GM19238 (cell line): ENCODE measurements at regions not wholly inside any gene's neighbourhood (a gene's known extent, or its start where the extent isn't known, plus 50 kb on each side); places are given as distances from the start of the nearest gene placed in this dataset.
"Not testable (repeated sequence)": the region's sequence is repeated elsewhere in the genome, so short reads cannot be mapped to it uniquely, and the experiment has no call there.

Source experiments
- DNase-seq: peaks from one replicate; pipeline ENCODE4 v3.0.0; 2011; ENCODE audit warnings: low spot score; ENCODE audit not compliant: insufficient read length

DNA sequence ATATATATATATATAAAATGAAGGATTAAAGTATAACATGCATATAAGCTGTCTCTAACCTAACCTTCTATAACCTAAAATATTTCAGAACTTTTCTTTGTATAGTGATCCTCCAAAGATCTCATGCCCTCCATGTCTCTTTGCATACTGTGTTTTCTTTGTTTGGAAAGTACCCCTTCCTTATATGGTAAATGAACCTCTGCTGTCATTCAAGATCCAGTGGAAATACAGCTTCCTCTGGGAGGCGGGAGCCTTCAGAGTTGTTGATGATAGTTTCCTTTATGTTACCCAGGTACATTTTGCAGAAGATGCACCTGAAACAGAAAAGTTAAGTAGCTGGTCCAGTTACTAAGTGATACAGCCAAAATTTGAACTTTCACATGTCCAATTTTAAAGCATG, 233.3 kb upstream of the FOXP2 start:
- DNase-seq: no peak

DNA sequence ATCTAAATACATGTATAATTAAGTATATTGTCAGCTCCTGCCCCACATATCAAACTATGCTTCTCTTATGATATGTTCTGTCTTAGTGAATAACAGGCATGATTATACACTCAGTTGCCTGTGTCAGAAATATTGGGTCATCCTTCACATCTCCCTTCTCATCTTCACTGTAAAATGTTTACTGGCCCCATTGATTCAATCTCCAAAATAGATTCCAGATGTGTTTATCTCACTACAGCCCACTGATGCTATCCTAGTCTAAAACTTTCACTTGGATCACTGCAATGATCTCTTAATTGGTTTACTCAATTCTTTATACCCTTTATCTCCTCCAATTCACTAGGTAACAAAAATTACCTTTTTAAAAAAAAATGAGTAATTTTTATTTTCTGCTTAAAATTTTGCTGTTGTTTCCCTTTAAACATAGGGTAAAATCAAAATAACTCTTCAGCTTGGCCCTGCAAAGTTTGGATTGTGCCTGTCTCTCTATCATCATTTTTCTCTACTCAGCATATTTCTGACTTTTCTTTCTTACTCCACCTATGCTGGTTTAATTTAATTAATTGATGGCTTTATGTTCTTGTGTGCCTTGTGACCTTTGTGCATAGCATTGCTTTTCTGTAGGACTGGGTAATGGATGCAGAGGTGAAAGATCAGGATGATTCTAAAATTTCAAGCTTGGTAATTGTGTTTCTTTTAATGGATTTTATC, 233.9 kb upstream of the FOXP2 start:
- no peak for DNase-seq

DNA sequence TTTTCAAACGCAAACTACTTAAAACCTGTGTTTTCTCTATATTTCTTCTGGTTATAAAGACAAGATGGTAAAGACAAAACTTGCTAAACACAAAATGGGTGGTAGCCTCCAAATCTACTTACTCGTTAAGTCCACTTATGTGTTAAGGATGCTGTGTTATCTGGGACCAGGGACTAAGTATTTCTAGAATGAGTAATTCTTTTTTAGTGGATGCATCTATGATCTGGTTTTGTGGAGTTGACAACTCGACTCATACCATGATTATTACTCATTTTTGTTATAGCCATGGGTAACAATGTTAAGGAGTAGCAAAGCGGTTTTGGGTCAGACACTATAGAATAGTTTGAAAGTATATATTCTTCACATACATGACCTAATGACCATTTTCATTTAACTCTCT, 239.5 kb upstream of the FOXP2 start:
- no peak for DNase-seq

DNA sequence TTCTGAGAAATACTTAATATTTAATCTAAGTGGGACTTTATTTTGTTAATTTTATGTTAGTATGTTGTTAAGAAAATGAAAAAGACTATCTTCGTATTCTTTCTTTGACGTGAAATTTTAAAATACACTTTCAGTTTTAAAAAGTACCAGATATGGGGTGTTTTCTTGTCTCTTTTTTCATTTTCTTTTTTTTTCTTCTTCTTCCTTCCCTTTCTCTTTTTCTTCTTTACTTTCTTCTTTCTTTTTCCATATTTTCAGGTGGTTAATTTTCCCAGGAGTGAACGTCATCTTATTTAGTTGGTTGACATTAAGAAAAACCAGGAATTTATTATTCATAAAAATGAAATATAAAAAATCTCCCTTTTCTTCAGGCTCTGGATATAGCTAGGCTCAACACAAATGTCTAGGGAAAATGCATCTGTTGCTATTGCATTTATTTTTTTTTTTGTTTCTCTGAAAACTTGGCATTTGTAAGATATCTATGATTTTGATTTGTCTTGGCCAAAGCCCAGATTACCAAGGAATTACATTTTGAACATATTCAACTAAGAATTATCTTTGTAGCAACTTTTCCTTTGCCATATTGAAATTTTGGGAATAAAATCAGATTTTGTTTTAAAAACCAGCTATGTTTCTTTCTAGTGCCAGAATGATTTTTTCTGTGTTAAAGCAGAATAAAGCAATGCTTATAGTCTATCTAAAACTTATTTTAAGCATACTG, 241.3 kb upstream of the FOXP2 start:
- no peak for DNase-seq

DNA sequence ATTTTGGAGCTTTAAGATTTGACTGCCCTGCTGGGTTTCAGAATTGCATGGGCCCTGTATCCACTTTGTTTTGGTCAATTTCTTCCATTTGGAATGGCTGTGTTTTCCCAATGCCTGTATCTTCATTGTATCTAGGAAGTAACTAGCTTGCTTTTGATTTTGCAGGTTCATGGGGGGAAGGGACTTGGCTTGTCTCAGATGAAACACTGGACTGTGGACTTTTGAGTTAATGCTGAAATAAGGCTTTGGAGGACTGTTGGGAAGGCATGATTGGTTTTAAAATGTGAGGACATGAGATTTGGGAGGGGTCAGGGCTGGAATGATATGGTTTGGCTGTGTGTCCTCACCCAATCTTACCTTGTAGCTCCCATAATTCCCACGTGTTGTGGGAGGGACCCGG, 245.2 kb upstream of the FOXP2 start:
- not testable (repeated sequence) for DNase-seq

DNA sequence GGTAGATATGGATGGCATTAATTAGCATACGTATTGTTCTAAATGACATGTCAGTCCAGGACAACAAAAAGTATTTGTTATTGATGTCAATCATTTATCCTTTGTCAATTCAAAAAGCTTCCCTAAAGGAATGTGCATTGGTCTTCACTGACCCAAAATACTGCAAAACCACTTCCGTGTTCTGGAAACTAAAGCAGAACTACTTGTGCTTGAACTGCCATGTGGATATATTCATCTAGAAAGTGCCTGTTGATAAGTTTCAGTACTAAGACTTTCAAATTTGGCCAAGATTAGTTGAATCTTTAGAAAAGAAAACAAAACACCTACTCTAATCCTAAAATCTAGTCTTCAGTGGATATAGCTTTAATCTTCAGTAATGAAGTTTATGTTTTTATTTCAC, 242.1 kb upstream of the PPP1R3A start:
- DNase-seq: no peak

DNA sequence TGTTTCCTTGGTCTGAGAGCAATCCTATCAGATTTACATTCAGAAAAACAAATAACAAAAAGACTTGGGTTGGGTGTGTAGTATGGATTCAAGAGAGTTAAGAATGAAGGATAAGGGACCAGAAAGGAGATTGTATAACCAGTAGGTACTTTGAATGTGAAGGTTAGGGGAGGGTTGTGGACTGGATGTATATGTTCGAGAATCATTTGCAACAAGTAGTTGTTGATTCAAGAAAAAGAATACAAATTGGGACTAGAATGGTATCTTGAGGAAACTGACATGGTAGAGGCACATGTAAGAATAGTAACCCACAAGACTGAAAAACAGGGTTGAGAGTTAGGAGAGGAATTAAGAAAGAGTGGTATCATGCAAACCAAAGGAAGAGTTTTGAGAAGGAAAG, 240.0 kb upstream of the PPP1R3A start:
- no peak for DNase-seq

DNA sequence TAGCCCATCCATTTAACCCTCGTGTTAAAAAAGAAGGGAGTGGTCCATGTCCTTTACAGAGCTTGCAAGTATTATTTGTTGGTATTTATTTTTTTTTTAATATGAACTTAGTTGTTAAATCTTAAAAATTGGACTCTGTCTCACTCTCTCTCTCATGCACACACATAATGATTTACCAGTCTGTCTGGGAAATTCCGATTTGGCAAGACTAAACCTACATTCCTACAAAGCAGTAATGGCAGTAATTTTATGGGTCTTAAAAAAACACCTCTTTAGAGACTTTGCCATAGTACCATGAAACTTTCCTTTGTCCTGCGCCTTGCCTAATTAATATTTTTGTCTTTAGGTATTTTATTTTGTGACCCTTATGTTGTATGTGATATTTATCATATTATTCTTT, 239.5 kb upstream of the PPP1R3A start:
- no peak for DNase-seq

DNA sequence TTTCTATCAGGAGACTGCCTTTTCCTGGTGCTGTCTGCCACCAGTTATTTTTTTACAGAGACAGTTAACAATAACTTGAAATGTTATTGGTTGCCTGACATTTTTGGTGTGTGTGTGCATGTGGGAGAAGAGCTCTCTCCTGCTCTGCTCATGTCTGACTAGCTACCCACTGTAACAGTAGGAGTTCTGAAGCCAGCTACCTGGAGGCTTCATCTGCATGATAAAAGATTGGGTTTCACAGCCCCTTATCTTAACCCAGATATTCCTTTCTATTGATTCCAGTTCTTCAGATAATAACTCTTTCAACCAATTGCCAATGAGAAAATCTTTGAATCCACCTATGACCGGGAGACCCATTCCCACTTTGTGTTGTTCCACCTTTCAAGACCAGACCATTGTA, 237.4 kb upstream of the PPP1R3A start:
- no peak for DNase-seq

DNA sequence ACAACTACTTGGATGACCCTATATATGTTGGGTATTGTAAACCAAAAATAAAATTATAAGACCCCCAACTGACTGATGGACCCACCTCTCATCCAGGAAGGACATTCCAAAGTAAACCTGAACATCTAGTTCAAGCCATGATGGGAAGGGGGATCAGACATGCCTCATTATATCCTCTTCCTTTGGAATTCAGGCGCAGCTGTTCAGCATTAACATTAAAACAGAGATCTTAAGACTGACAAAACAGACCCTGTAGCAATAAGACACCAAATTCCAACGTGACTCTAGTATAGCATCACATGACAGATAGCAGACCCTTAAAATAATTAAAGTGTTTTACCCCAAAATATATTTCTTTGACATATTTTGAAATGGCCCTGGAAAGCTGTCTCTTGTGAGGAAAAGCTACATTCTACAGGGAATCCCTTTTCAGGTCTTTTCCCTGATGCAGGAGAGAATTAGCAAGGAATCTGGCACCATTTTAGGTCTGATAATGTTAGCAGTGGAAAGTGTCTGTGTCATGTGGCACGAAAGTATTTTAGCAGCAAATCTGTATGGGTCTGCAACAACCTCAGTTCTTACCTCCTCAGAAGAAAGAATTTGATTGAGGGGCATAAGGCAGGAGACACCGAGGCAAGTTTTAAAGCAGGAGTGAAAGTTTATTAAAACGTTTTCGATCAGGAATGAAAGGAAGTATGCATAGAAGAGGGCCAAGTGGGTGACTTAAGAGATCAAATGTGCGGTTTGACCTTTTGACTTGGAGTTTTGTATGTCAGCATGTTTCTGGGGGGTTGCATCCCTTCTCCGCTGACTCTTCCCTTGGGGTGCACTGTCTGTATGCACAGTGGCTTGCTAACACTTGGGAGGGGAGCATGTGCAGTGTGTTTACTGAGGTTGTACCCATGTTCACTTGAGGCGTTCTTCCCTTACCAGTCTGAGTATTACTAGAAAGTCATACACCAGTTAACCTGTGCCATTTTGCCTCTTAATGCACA, 236.6 kb upstream of the PPP1R3A start:
- no peak for DNase-seq

DNA sequence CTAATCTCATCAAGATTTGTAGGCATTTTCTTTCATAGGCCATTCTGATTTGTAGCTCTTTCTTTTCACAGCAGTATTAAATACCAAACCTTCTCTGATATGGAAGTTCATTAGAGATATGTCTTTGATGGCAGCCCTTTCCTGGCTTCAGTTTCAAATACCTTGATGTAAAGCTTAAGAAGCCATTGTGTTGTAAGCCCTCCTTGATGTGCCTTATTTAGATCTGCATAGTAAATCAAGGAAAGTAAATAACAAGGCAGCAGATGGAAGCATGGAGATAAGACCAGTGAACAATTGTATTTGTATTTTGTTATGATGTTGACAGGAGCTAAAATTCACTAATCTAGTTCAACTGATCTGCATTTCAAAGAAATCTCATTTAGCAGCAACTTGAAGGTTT, 234.9 kb upstream of the PPP1R3A start:
- no peak for DNase-seq

DNA sequence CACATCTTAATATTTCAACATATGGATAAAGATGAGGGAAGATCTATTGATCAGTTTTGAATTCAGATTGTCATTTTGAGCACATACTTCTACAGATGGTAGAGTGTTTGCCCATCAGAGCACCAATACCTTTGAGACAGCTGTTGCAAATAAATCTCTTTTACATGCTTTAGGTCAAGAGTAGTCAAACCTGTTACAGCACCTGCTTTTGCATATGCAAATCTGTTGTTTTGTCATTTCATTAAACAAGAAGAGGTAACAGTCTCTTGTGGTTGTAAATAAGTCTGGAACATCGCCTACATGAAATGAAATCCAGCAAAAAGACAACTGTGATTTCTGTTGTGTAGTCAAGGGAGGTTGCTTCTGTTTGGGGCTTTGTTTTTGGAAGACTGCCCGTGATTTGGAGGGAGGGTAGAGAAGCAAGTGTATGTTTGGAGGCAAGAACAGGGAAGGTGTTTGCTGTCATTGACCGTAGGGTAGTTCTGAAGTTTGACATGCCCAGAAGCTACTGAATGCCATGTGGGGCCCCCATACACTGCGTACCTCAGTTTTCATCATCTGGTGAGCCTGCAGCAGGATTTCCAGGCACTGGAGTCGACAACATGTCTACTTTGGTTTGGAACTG, 233.6 kb upstream of the PPP1R3A start:
- no peak for DNase-seq

DNA sequence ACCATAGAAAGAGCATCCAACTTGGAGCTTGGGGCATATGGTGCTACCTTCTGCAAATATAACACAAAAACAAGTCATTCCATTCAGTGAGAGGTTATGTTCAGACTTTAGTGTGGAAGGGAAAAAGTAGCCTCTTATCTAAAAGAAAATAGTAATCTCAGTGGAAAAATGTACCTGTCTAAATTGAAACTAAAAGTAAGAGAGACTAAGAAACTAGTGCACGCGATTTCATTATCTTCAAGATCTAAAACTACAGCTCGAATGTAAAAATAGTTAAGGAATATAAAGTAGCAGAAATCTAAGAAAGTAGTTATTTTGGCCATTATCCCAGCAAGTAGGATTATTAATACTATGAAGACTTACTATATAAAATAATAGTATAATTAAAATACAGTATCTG, 233.0 kb upstream of the PPP1R3A start:
- no peak for DNase-seq

DNA sequence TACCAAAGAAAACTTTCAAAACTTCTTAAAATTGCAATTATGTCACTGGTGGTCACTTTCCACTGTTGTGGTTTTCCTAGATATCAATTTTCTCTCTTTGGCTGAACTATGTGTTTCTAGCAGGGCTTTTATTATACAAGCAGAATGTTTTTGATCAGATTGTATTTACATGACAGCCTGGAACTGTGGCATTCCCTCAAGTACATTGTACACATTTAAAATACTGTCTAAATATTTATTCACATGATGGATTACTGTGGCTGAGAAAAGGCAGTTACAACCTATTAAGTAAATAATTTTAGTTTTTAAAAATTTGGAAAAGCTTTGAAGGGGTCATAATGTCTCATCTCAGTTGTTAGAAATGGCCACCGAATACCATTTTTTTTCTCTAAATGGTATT, 231.9 kb upstream of the PPP1R3A start:
- DNase-seq: no peak

DNA sequence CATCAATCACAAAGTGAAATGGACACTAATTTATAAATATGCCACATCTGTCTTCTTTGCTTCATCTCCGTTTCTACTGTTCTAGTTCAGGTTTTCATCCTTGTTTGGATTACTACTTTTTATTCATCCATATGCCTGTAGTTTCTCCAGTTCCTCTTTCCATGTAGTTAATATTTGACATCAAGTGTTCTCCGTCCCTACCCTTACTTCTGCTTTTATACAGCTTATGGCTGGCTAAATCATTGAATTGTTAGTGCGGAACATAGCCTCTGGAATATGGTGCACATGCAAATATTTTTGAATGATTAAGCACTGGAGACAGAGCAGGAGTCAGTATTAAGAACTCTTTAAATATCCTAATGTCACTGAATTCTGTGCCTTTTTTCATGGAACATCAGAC, 230.0 kb upstream of the PPP1R3A start:
- DNase-seq: no peak

DNA sequence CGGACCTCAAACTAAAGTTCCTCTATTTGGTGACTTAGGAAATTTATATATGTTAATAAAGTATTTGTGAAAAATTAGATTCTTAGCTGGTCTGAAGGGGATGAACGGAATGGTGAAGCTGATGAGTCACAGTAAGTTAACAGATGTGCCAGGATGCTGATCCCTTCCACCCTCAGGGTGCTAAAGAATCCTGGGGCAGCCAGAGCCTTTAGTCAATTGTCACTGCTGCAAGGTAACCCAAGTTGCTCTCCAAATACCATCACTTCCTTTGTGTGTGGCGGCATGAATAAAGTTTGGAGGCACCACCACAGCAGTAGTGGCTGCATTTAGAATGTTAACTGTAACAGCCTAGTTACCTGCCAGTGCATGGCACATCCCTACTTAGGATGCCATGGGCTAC, 222.6 kb upstream of the PPP1R3A start:
- DNase-seq: no peak

DNA sequence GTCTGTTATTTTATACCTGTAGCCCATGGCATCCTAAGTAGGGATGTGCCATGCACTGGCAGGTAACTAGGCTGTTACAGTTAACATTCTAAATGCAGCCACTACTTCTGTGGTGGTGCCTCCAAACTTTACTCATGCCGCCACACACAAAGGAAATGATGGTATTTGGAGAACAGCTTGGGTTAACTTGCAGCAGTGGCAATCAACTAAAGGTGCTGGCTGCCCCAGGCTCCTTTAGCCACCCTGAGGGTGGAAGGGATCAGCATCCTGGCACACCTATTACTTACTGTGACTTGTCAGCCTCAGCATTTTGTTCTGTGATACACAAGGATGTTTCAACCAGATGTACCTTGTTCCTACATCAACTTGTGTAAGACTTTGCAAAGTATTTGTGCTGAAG, 221.8 kb upstream of the PPP1R3A start:
- no peak for DNase-seq

DNA sequence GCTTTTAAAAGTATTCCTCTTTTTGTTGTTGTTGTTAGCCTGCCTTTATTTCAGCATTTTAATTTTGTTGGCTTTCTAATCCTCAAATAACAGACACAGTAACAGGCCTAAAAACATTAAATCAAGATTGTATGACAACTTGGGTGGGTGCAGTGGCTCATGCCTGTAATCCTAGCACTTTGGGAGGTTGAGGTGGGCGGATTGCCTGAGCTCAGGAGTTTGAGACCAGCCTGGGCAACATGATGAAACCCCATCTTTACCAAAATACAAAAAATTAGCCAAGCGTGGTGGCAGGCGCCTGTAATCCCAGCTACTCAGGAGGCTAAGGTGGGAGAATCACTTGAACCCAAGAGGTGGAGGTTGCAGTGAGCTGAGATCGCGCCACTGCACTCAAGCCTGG, 220.9 kb upstream of the PPP1R3A start:
- not testable (repeated sequence) for DNase-seq

DNA sequence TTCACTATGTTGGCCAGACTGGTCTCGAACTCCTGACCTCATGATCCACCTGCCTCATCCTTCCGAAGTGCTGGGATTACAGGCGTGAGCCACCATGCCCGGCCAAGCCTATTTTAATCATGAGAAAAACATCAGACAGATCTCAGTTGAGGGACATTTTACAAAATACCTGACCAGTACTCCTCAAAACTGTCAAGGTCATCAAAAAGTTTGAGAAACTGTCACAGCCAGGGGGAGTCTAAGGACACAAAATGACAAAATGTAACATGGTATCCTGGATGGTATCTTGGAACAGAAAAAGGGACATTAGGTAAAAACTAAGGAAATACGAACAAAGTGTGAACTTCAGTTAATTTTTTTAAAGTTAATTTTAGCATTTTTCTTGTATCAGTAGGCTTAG, 219.8 kb upstream of the PPP1R3A start:
- no peak for DNase-seq

DNA sequence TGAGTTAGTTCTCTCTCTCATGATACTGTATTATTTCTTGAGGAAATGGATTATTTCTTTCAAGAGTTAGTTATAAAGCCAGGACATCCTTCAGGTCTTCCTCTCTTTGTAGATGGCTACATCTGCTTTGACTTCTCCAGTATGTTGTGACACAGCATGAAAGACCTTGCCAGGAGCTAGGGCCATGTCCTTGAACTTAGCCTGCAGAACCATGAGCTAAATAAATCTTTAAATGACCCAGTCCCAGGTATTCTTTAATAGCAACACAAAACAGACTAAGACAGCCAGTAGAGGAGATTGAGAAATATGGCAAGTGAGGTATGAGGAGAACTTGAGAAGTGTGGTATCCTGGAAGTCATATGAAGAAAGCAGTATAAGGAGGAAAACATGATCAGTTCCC, 214.9 kb upstream of the PPP1R3A start:
- DNase-seq: no peak

DNA sequence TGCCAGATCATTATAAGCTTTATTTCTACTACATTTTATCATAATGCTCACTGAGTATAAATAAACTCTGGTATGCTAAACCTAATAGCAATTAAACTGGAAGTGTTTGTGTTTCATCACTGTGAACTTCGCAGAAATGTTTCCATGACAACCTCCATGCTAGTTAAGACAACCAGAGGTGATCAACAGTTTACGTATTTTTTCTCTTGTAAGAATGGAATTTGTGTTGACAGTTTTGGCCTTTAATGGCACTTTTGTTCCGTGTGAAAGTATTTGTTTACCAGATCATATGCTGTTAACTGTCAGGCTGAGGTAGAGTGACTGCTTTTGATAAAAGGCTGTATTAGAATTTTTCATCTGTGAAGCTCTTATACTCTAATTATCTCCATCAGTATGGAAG, 212.1 kb upstream of the PPP1R3A start:
- no peak for DNase-seq

DNA sequence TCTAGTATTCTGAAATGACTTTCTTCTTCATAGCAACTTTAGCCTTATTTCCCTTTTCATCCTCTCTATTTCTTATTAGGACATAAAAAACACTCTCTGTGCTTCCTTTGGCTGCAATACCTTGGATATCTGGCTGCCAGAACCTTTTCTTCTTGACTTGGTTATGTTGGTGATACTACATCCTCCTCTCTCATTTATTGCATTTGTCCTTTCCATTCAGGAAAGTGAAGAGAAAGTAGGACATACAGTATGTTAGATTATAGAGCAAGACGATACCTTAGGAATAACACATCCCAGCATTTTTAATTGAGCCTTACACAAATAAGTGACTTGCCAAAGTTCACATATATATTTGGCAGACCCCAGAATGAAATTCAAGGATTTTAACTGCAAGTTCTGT, 210.1 kb upstream of the PPP1R3A start:
- DNase-seq: no peak
